GM23248 (cell line): ENCODE measurements at regions not wholly inside any gene's neighbourhood (a gene's known extent, or its start where the extent isn't known, plus 50 kb on each side); places are given as distances from the start of the nearest gene placed in this dataset.
"Not testable (repeated sequence)": the region's sequence is repeated elsewhere in the genome, so short reads cannot be mapped to it uniquely, and the experiment has no call there.

Source experiments
- EZH2 ChIP-seq: fragments of 200-600 bp; sonication (generic); IDR thresholded peaks from 2 replicates; pipeline ENCODE4 v1.6.1; 2018; ENCODE audit warnings: antibody characterized with exemption, mild to moderate bottlenecking; ENCODE audit not compliant: insufficient read depth, poor library complexity, severe bottlenecking
- EZH2phosphoT487 ChIP-seq: fragments of 200-600 bp; sonication (generic); IDR thresholded peaks from 2 replicates; pipeline ENCODE4 v1.6.1; 2018; ENCODE audit warnings: antibody characterized with exemption, moderate library complexity, mild to moderate bottlenecking, low read depth; ENCODE audit not compliant: insufficient read depth

GRCh38 chr15:81791322-81791721 is 254.5 kb downstream of the MEX3B start:
- TF ChIP-seq EZH2, EZH2phosphoT487: not testable (repeated sequence)
